Uterus (tissue), 2 donors: ENCODE measurements at regions not wholly inside any gene's neighbourhood (a gene's known extent, or its start where the extent isn't known, plus 50 kb on each side); places are given as distances from the start of the nearest gene placed in this dataset.
"Not testable (repeated sequence)": the region's sequence is repeated elsewhere in the genome, so short reads cannot be mapped to it uniquely, and the experiment has no call there.

Source experiments
- POLR2A ChIP-seq, 2 donors: fragments of 450-650 bp; IDR thresholded peaks; one replicate each; pipeline ENCODE4 v1.6.1; 2016; ENCODE audit warnings: antibody characterized with exemption in 2 of 2, mild to moderate bottlenecking in 1 of 2, moderate library complexity in 1 of 2
- TF ChIP-seq, protein P1 (sequence below), 4 experiments: fragments of 200-600 bp in 2 of 4; fragments of 450-650 bp in 2 of 4; sonication (generic) in 2 of 4; IDR thresholded peaks; one replicate each; pipeline ENCODE4 v1.5.1; 2016 to 2019; ENCODE audit warnings: antibody characterized with exemption in 4 of 4, mild to moderate bottlenecking in 2 of 4, moderate library complexity in 1 of 4

DNA sequence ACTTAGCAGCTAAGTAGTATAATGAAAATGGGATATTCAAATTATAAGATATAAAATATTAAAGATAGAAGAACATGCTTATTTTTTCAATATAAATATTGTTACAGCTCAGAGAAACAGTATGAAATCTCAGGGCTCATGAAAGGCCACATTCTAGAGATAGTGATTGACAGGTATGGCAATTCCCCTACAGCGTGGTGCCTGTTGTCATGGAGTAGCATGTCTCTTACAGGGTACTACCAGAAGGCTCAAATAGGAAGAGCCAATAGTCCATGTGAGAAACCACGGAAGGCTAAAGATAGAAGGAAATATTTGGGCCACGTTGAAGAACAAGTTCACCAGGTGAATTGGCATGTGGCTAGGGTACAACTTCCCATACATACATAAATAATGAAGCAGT is 522.9 kb upstream of the ZNF337 start:
- TF ChIP-seq, protein P1, sequence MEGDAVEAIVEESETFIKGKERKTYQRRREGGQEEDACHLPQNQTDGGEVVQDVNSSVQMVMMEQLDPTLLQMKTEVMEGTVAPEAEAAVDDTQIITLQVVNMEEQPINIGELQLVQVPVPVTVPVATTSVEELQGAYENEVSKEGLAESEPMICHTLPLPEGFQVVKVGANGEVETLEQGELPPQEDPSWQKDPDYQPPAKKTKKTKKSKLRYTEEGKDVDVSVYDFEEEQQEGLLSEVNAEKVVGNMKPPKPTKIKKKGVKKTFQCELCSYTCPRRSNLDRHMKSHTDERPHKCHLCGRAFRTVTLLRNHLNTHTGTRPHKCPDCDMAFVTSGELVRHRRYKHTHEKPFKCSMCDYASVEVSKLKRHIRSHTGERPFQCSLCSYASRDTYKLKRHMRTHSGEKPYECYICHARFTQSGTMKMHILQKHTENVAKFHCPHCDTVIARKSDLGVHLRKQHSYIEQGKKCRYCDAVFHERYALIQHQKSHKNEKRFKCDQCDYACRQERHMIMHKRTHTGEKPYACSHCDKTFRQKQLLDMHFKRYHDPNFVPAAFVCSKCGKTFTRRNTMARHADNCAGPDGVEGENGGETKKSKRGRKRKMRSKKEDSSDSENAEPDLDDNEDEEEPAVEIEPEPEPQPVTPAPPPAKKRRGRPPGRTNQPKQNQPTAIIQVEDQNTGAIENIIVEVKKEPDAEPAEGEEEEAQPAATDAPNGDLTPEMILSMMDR (IDR thresholded peaks at IDR 0.05): not testable (repeated sequence)
- TF ChIP-seq POLR2A (IDR thresholded peaks at IDR 0.05): not testable (repeated sequence)
